GM19468 (cell line): ENCODE measurements at regions not wholly inside any gene's neighbourhood (a gene's known extent, or its start where the extent isn't known, plus 50 kb on each side); places are given as distances from the start of the nearest gene placed in this dataset.
A peak's percentile ranks its signal among the peaks of the same experiment; 100 is the strongest.
"Not testable (repeated sequence)": the region's sequence is repeated elsewhere in the genome, so short reads cannot be mapped to it uniquely, and the experiment has no call there.

Source experiments
- ATAC-seq: cut with Tn5 transposase; IDR thresholded peaks from one replicate; pipeline ENCODE4 v1.9.1; 2021; ENCODE audit warnings: mild to moderate bottlenecking, moderate library complexity, moderate number of reproducible peaks; ENCODE audit not compliant: unreplicated experiment; ENCODE audit errors: extremely low read depth

- ATAC-seq = not testable (repeated sequence)
Observed at GRCh38 chr10:47711428-47711827, 52.0 kb downstream of the SYT15B start.

- not testable (repeated sequence) for ATAC-seq
Observed at GRCh38 chr10:47710443-47710842, 52.9 kb downstream of the SYT15B start.

- peak; percentile 79 for ATAC-seq
Observed at GRCh38 chr10:47705698-47706414, 57.5 kb downstream of the SYT15B start.

GRCh38 chr10:47701285-47701684, 62.1 kb downstream of the SYT15B start:
- ATAC-seq = not testable (repeated sequence)

GRCh38 chr10:47699854-47700253, 63.5 kb downstream of the SYT15B start:
- not testable (repeated sequence) for ATAC-seq

- ATAC-seq = not testable (repeated sequence)
Observed at GRCh38 chr10:47696170-47696569, 67.2 kb downstream of the SYT15B start.

- ATAC-seq = not testable (repeated sequence)
Observed at GRCh38 chr10:47695149-47695548, 68.2 kb downstream of the SYT15B start.

GRCh38 chr10:47690304-47690703, 73.1 kb downstream of the SYT15B start:
- ATAC-seq = not testable (repeated sequence)

GRCh38 chr10:47683826-47684475, 79.4 kb downstream of the SYT15B start:
- ATAC-seq = not testable (repeated sequence)

GRCh38 chr10:47681638-47681990, 81.8 kb downstream of the SYT15B start:
- ATAC-seq = not testable (repeated sequence)

GRCh38 chr10:47680848-47681637, 82.3 kb downstream of the SYT15B start:
- not testable (repeated sequence) for ATAC-seq

- not testable (repeated sequence) for ATAC-seq
Observed at GRCh38 chr10:47676102-47676501, 87.3 kb downstream of the SYT15B start.

GRCh38 chr10:47675577-47675976, 87.8 kb downstream of the SYT15B start:
- not testable (repeated sequence) for ATAC-seq

GRCh38 chr10:47673128-47673527, 90.3 kb downstream of the SYT15B start:
- ATAC-seq = not testable (repeated sequence)

GRCh38 chr10:47670857-47671256, 92.5 kb downstream of the SYT15B start:
- not testable (repeated sequence) for ATAC-seq

GRCh38 chr10:47661955-47662577, 101.3 kb downstream of the SYT15B start:
- not testable (repeated sequence) for ATAC-seq

- ATAC-seq = not testable (repeated sequence)
Observed at GRCh38 chr10:47656732-47657131, 106.7 kb downstream of the SYT15B start.

GRCh38 chr10:47654161-47654560, 109.2 kb downstream of the SYT15B start:
- ATAC-seq = not testable (repeated sequence)

GRCh38 chr10:47648594-47648993, 114.8 kb downstream of the SYT15B start:
- ATAC-seq = not testable (repeated sequence)

GRCh38 chr10:47647523-47648101, 115.8 kb downstream of the SYT15B start:
- ATAC-seq = not testable (repeated sequence)
